EL (cell line): ENCODE measurements at regions not wholly inside any gene's neighbourhood (a gene's known extent, or its start where the extent isn't known, plus 50 kb on each side); places are given as distances from the start of the nearest gene placed in this dataset.
A peak's percentile ranks its signal among the peaks of the same experiment; 100 is the strongest.

Experiments used
- DNase-seq: peaks from one replicate; pipeline ENCODE4 v3.0.0-alpha.2; 2016

GRCh38 chr13:89936256-89936655 is 1411.2 kb upstream of the MIR17HG start:
- DNase-seq = no peak

- no peak for DNase-seq
These were observed 1410.1 kb upstream of the MIR17HG start for GRCh38 chr13:89937420-89937819.

GRCh38 chr13:89940383-89940782 is 1407.1 kb upstream of the MIR17HG start:
- no peak for DNase-seq

GRCh38 chr13:89943139-89943538 is 1404.3 kb upstream of the MIR17HG start:
- DNase-seq = no peak

- no peak for DNase-seq
These were observed 1397.3 kb upstream of the MIR17HG start for GRCh38 chr13:89950225-89950624.

GRCh38 chr13:89951341-89951740 is 1396.1 kb upstream of the MIR17HG start:
- no peak for DNase-seq

- DNase-seq = no peak
These were observed 1393.9 kb upstream of the MIR17HG start for GRCh38 chr13:89953581-89953980.

- DNase-seq = no peak
These were observed 1391.7 kb upstream of the MIR17HG start for GRCh38 chr13:89955773-89956172.

- DNase-seq = no peak
These were observed 1388.4 kb upstream of the MIR17HG start for GRCh38 chr13:89959074-89959473.

GRCh38 chr13:89965252-89965651 is 1382.2 kb upstream of the MIR17HG start:
- no peak for DNase-seq

GRCh38 chr13:89966524-89966923 is 1381.0 kb upstream of the MIR17HG start:
- DNase-seq = no peak

GRCh38 chr13:89967701-89968100 is 1379.8 kb upstream of the MIR17HG start:
- DNase-seq = no peak

- DNase-seq = no peak
These were observed 1379.0 kb upstream of the MIR17HG start for GRCh38 chr13:89968470-89968869.

- no peak for DNase-seq
These were observed 1377.2 kb upstream of the MIR17HG start for GRCh38 chr13:89970353-89970709.

- DNase-seq = no peak
These were observed 1370.3 kb upstream of the MIR17HG start for GRCh38 chr13:89977203-89977602.

- DNase-seq = no peak
These were observed 1366.6 kb upstream of the MIR17HG start for GRCh38 chr13:89980896-89981295.

GRCh38 chr13:89982407-89983095 is 1364.9 kb upstream of the MIR17HG start:
- peak; percentile 8 for DNase-seq

- no peak for DNase-seq
These were observed 1359.3 kb upstream of the MIR17HG start for GRCh38 chr13:89988206-89988605.

GRCh38 chr13:90003566-90003965 is 1343.9 kb upstream of the MIR17HG start:
- DNase-seq = no peak

- DNase-seq = no peak
These were observed 1338.8 kb upstream of the MIR17HG start for GRCh38 chr13:90008707-90009149.

- no peak for DNase-seq
These were observed 1333.4 kb upstream of the MIR17HG start for GRCh38 chr13:90014038-90014437.

- DNase-seq = peak; percentile 2
These were observed 1331.7 kb upstream of the MIR17HG start for GRCh38 chr13:90015565-90016507.

GRCh38 chr13:90016688-90017087 is 1330.8 kb upstream of the MIR17HG start:
- DNase-seq = no peak

- no peak for DNase-seq
These were observed 1326.9 kb upstream of the MIR17HG start for GRCh38 chr13:90020536-90021070.
